ENCODE measurements at regions not wholly inside any gene's neighbourhood (a gene's known extent, or its start where the extent isn't known, plus 50 kb on each side); places are given as distances from the start of the nearest gene placed in this dataset.
"Not testable (repeated sequence)": the region's sequence is repeated elsewhere in the genome, so short reads cannot be mapped to it uniquely, and the experiment has no call there.

- H3K9me3 ChIP-seq, result no peaks in the 10 kb centered on the region
- intact Hi-C loops (cut with DNase I), result no loop called here
These were observed 156.7 kb downstream of the NR2F2 start for GRCh38 chr15:96487245-96487644.

GRCh38 chr15:96491066-96491699 is 160.7 kb downstream of the NR2F2 start:
- H3K4me1 ChIP-seq; ATAC-seq; H3K27ac ChIP-seq; DNase-seq; intact Hi-C loops (cut with DNase I); H3K36me3 ChIP-seq; H3K27me3 ChIP-seq (ENCODE audit: low read depth); H3K9me3 ChIP-seq; H3K4me3 ChIP-seq: not testable (repeated sequence)

More at GRCh38 chr15:96487245-96487644, 156.7 kb downstream of the NR2F2 start:
- TF ChIP-seq CTCF (IDR thresholded peaks at IDR 0.05), result no peak
- Histone ChIP-seq H3K36me3 (no peaks in the 10 kb centered on the region), H3K27me3 (ENCODE audit: low read depth) (peaks cover 5% of the 10 kb centered on the region), H3K4me1 (no peaks in the 10 kb centered on the region), H3K4me3 (no peak overlapping the region), H3K27ac (no peak overlapping the region)
- ATAC-seq (no peak), DNase-seq (no peak)

- H3K9me3 ChIP-seq; H3K4me3 ChIP-seq; ATAC-seq; H3K36me3 ChIP-seq; H3K27ac ChIP-seq; DNase-seq; H3K27me3 ChIP-seq (ENCODE audit: low read depth); H3K4me1 ChIP-seq; intact Hi-C loops (cut with DNase I): not testable (repeated sequence)
These were observed 161.5 kb downstream of the NR2F2 start for GRCh38 chr15:96491700-96492644.

GRCh38 chr15:96494505-96494904 is 164.0 kb downstream of the NR2F2 start:
- no peak for ATAC-seq
- Histone ChIP-seq H3K4me1 (no peaks in the 10 kb centered on the region), H3K36me3 (no peaks in the 10 kb centered on the region), H3K4me3 (no peak overlapping the region), H3K9me3 (no peaks in the 10 kb centered on the region), H3K27me3 (ENCODE audit: low read depth) (peaks cover 5% of the 10 kb centered on the region), H3K27ac (no peak overlapping the region)
- intact Hi-C loops (cut with DNase I), result no loop called here
- TF ChIP-seq CTCF (IDR thresholded peaks at IDR 0.05), result no peak
- no peak for DNase-seq

- Histone ChIP-seq H3K27me3 (ENCODE audit: low read depth) (peaks cover 5% of the 10 kb centered on the region), H3K4me1 (no peaks in the 10 kb centered on the region), H3K9me3 (no peaks in the 10 kb centered on the region), H3K27ac (no peak overlapping the region), H3K4me3 (no peak overlapping the region), H3K36me3 (no peaks in the 10 kb centered on the region)
- intact Hi-C loops (cut with DNase I), result no loop called here
- no peak for ATAC-seq
- DNase-seq, result no peak
- no peak for TF ChIP-seq CTCF (IDR thresholded peaks at IDR 0.05)
These were observed 164.9 kb downstream of the NR2F2 start for GRCh38 chr15:96495386-96495785.

GRCh38 chr15:96497951-96498350 is 167.5 kb downstream of the NR2F2 start:
- H3K36me3 ChIP-seq, result no peaks in the 10 kb centered on the region
- ATAC-seq, result no peak
- no peaks in the 10 kb centered on the region for H3K4me1 ChIP-seq
- no peak overlapping the region for H3K27ac ChIP-seq
- no peak for TF ChIP-seq CTCF (IDR thresholded peaks at IDR 0.05)
- intact Hi-C loops (cut with DNase I), result no loop called here
- H3K27me3 ChIP-seq (ENCODE audit: low read depth), result no peaks in the 10 kb centered on the region
- H3K9me3 ChIP-seq, result no peaks in the 10 kb centered on the region
- no peak for DNase-seq
- H3K4me3 ChIP-seq, result no peak overlapping the region
